Activated CD8-positive, alpha-beta memory T cell treated with anti-CD3 and anti-CD28 coated beads for 36 hours (primary cell): ENCODE measurements at regions not wholly inside any gene's neighbourhood (a gene's known extent, or its start where the extent isn't known, plus 50 kb on each side); places are given as distances from the start of the nearest gene placed in this dataset.

Source experiments
- CTCF ChIA-PET: fragments of 350-600 bp; sonication (Branson Sonifier 250); formaldehyde crosslinking; loops from one replicate; lab custom pipeline; 2021; ENCODE audit warnings: antibody characterized with exemption; lab: Charles Lee
- POLR2A ChIA-PET: fragments of 350-600 bp; sonication (Branson Sonifier 250); formaldehyde crosslinking; loops from one replicate; lab custom pipeline; 2021; ENCODE audit warnings: antibody characterized with exemption; lab: Charles Lee

GRCh38 chr12:45655186-45655585 lies 74.3 kb upstream of the ARID2 start:
- POLR2A ChIA-PET: no interaction called here
- CTCF ChIA-PET: interaction anchor here (1.3 kb wide), 1 partner anchor 15 kb away, joined by 5 read pairs; no protein-coding TSS in a partner anchor

GRCh38 chr12:45655743-45656142 lies 73.8 kb upstream of the ARID2 start:
- ChIA-PET CTCF (interaction anchor here (1.3 kb wide), 1 partner anchor 14 kb away, joined by 5 read pairs; no protein-coding TSS in a partner anchor), POLR2A (no interaction called here)

- ChIA-PET CTCF (no interaction called here), POLR2A (no interaction called here)
Measured at GRCh38 chr12:45658020-45658419, 71.5 kb upstream of the ARID2 start.

- CTCF ChIA-PET: no interaction called here
- POLR2A ChIA-PET: no interaction called here
Measured at GRCh38 chr12:45660330-45660729, 69.2 kb upstream of the ARID2 start.

- POLR2A ChIA-PET: no interaction called here
- CTCF ChIA-PET: no interaction called here
Measured at GRCh38 chr12:45663455-45663854, 66.1 kb upstream of the ARID2 start.

- POLR2A ChIA-PET: no interaction called here
- CTCF ChIA-PET: no interaction called here
Measured at GRCh38 chr12:45665941-45666340, 63.6 kb upstream of the ARID2 start.

GRCh38 chr12:45666396-45666795 lies 63.1 kb upstream of the ARID2 start:
- CTCF ChIA-PET: no interaction called here

GRCh38 chr12:45666816-45667215 lies 62.7 kb upstream of the ARID2 start:
- CTCF ChIA-PET: no interaction called here
- POLR2A ChIA-PET: no interaction called here

More at GRCh38 chr12:45666396-45666795, 63.1 kb upstream of the ARID2 start:
- POLR2A ChIA-PET: no interaction called here

- ChIA-PET CTCF (interaction anchor here (1.2 kb wide), 1 partner anchor 61 kb away, joined by 3 read pairs; no protein-coding TSS in a partner anchor), POLR2A (no interaction called here)
Measured at GRCh38 chr12:45667761-45668160, 61.7 kb upstream of the ARID2 start.

GRCh38 chr12:45668641-45669040 lies 60.9 kb upstream of the ARID2 start:
- ChIA-PET CTCF (interaction anchor here (1.2 to 2.0 kb wide), 2 partner anchors 60 to 125 kb away, joined by 3 to 5 read pairs; no protein-coding TSS in a partner anchor), POLR2A (no interaction called here)

- ChIA-PET CTCF (interaction anchor here (1.2 to 2.0 kb wide), 3 partner anchors 14 to 125 kb away, joined by 3 to 5 read pairs (median 5); no protein-coding TSS in a partner anchor), POLR2A (interaction anchor here (0.5 kb wide), 1 partner anchor 61 kb away, joined by 3 read pairs; no protein-coding TSS in a partner anchor)
Measured at GRCh38 chr12:45669093-45669492, 60.4 kb upstream of the ARID2 start.

- ChIA-PET CTCF (interaction anchor here (0.7 to 2.0 kb wide), 5 partner anchors 15 to 126 kb away, joined by 3 to 5 read pairs (median 4); no protein-coding TSS in a partner anchor), POLR2A (interaction anchor here (0.5 to 0.8 kb wide), 2 partner anchors 60 to 61 kb away, joined by 3 read pairs; partner anchors contain the start of gene ARID2)
Measured at GRCh38 chr12:45669792-45670191, 59.7 kb upstream of the ARID2 start.

- ChIA-PET CTCF (interaction anchor here (0.7 to 2.0 kb wide), 5 partner anchors 15 to 127 kb away, joined by 3 to 5 read pairs (median 4); no protein-coding TSS in a partner anchor), POLR2A (interaction anchor here (0.8 kb wide), 1 partner anchor 59 kb away, joined by 3 read pairs; the partner anchor contains the start of gene ARID2)
Measured at GRCh38 chr12:45670346-45671065, 59.0 kb upstream of the ARID2 start.

- ChIA-PET POLR2A (no interaction called here), CTCF (no interaction called here)
Measured at GRCh38 chr12:45671254-45671653, 58.3 kb upstream of the ARID2 start.

- ChIA-PET CTCF (no interaction called here), POLR2A (no interaction called here)
Measured at GRCh38 chr12:45674181-45674977, 55.1 kb upstream of the ARID2 start.

GRCh38 chr12:45675534-45675933 lies 54.0 kb upstream of the ARID2 start:
- ChIA-PET CTCF (no interaction called here), POLR2A (no interaction called here)
